Adrenal gland (tissue), 9 donors: ENCODE measurements at regions not wholly inside any gene's neighbourhood (a gene's known extent, or its start where the extent isn't known, plus 50 kb on each side); places are given as distances from the start of the nearest gene placed in this dataset.
A peak's percentile ranks its signal among the peaks of the same experiment; 100 is the strongest.

Source experiments
- DNase-seq, 7 donors: peaks; one replicate each; pipeline ENCODE4 v3.0.0-alpha.2; 2019 to 2020
- H3K27ac ChIP-seq, 5 donors: fragments of 200-600 bp; sonication (generic) in 4 of 5; 1 replicate in 3 of 5; 2 replicates in 2 of 5; pipeline versions ENCODE4 v1.5.1 to v1.8.0; 2016 to 2020; ENCODE audit warnings: mild to moderate bottlenecking in 1 of 5
- H3K27me3 ChIP-seq: fragments of 200-600 bp; 2 replicates; pipeline ENCODE4 v1.8.0; 2021
- H3K36me3 ChIP-seq, 2 donors: fragments of 200-600 bp; replicated peaks in 1 of 2; 1 replicate in 1 of 2; 2 replicates in 1 of 2; pipeline versions ENCODE4 v1.5.1 to v1.8.0; 2018 to 2022
- H3K4me1 ChIP-seq, 2 donors: fragments of 200-600 bp; replicated peaks in 1 of 2; 1 replicate in 1 of 2; 2 replicates in 1 of 2; pipeline versions ENCODE4 v1.5.1 to v1.8.0; 2018 to 2021
- H3K4me3 ChIP-seq, 4 donors: fragments of 200-600 bp; sonication (generic) in 3 of 4; one replicate each; pipeline ENCODE4 v1.5.1; 2016 to 2018
- H3K9me3 ChIP-seq, 3 donors: fragments of 200-600 bp; sonication (generic) in 1 of 3; replicated peaks in 1 of 3; 1 replicate in 2 of 3; 2 replicates in 1 of 3; pipeline versions ENCODE4 v1.5.1 to v1.8.0; 2016 to 2021
- POLR2A ChIP-seq, 2 donors: fragments of 450-650 bp; IDR thresholded peaks; one replicate each; pipeline ENCODE4 v1.6.1; 2017; ENCODE audit warnings: antibody characterized with exemption in 2 of 2, mild to moderate bottlenecking in 2 of 2, moderate library complexity in 1 of 2
- WGBS, 4 donors: extraction: QIAGEN DNeasy Blood & Tissue Kit in 2 of 4; methylation state at CpG; one replicate each; pipeline versions ENCODE4 v1.1.5 to v1.1.7; 2013 to 2017; 5-methylcytosine and 5-hydroxymethylcytosine counted together
- intact Hi-C, 2 donors: fragments of 100-400 bp; cut with DNase I; formaldehyde crosslinking; loops; one replicate each; pipeline versions ENCODE4 v1.14.1 to v1.15.0; 2022 to 2023
- TF ChIP-seq, protein P1 (sequence below), 6 experiments: fragments of 450-650 bp in 4 of 6; fragments of 200-600 bp in 2 of 6; sonication (generic) in 1 of 6; IDR thresholded peaks; 1 replicate in 5 of 6; 2 replicates in 1 of 6; pipeline versions ENCODE4 v1.5.1 to v1.8.0; 2016 to 2021; ENCODE audit warnings: antibody characterized with exemption in 6 of 6, mild to moderate bottlenecking in 2 of 6, moderate library complexity in 1 of 6
- donor health status: healthy with polysubstance abuse.
- donor health status: Bipolar disorder and iron deficiency.
- donor health status: DM: yes; HTN: yes; CAD: no.
- donor health status: DM: no; HTN: no; CAD: no.
- donor health status: DM: no; HTN: no; CAD: no.

DNA sequence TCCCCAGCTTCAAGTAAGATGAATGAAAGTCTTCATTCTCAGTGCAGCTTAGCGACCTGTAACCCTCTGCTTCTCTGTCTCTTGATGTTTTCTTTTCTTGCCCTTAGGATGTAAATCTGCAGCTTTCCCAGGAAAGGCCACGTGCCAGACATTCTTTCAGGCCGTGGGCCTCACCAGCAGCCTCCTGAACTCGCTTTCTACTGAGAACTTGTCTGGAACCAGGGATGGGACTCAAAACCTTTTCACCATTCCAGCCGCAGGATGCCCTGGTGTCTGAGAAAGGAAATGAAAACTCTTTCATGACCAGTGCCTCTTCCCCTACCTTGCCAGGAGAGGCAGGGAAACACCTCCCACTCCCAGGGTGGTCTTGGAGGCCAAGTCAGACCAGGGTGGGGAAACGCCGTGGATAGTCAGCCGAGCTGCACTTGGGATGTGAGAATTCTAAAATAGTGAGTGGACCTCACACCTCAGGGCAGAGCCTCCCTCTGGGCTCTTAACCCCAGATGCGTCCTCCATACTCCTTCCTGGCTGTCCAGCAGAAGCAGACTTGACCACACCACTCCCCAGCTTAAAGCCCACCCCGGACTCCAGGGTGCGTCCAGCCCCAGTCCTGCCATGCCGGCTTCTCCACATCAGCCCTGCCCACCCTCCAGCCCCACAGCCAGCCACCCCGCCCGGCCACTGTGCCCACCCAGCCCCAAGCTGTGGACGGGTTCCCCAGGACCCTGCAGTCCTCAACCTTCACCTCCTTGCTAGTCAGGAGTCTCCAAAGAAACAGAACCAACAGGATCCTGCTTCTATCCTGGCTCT is 115.5 kb downstream of the TWIST2 start:
- WGBS, 4 donors, result 68 to 79% (median 72%) methylated on average over 12 to 15 of the region's 15 CpGs
- no peaks in the 10 kb centered on the region for H3K4me1 ChIP-seq
- intact Hi-C loops, result loop anchor here in 1 of 2 donors (10.0 kb wide), 1 partner anchor 119 kb away; the partner anchor contains the start of gene TWIST2
- H3K27ac ChIP-seq, result peak overlapping the region in 1 of 5 donors; percentile 34
- DNase-seq, result no peak
- no peaks in the 10 kb centered on the region for H3K9me3 ChIP-seq
- H3K27me3 ChIP-seq, result no peaks in the 10 kb centered on the region
- no peak for TF ChIP-seq POLR2A (IDR thresholded peaks at IDR 0.05)
- TF ChIP-seq, protein P1, sequence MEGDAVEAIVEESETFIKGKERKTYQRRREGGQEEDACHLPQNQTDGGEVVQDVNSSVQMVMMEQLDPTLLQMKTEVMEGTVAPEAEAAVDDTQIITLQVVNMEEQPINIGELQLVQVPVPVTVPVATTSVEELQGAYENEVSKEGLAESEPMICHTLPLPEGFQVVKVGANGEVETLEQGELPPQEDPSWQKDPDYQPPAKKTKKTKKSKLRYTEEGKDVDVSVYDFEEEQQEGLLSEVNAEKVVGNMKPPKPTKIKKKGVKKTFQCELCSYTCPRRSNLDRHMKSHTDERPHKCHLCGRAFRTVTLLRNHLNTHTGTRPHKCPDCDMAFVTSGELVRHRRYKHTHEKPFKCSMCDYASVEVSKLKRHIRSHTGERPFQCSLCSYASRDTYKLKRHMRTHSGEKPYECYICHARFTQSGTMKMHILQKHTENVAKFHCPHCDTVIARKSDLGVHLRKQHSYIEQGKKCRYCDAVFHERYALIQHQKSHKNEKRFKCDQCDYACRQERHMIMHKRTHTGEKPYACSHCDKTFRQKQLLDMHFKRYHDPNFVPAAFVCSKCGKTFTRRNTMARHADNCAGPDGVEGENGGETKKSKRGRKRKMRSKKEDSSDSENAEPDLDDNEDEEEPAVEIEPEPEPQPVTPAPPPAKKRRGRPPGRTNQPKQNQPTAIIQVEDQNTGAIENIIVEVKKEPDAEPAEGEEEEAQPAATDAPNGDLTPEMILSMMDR (IDR thresholded peaks at IDR 0.05), result no peak
- no peaks in the 10 kb centered on the region for H3K36me3 ChIP-seq
- no peak overlapping the region for H3K4me3 ChIP-seq

DNA sequence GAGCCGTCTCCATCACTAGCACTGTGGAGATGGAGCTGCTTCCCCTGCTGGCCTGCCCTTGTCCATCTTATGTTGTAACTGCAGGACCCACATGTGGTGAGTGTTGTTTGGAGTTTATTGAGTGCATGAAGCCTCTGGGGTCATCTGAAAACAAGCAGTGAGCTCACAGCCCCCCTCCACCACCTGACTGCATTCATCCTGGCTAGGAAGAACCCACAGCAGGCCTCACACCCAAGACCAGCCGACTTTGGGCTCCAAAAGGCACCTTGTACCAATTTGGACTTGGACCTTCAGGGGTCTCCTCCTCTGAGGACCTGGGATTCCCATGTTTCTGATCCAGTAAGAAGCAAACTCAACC is 116.1 kb downstream of the TWIST2 start:
- Histone ChIP-seq H3K27me3 (no peaks in the 10 kb centered on the region), H3K27ac (peak overlapping the region in 1 of 5 donors; percentile 34), H3K9me3 (no peaks in the 10 kb centered on the region), H3K36me3 (no peaks in the 10 kb centered on the region), H3K4me1 (no peaks in the 10 kb centered on the region), H3K4me3 (no peak overlapping the region)
- intact Hi-C loops, result loop anchor here in 1 of 2 donors (10.0 kb wide), 1 partner anchor 119 kb away; the partner anchor contains the start of gene TWIST2
- TF ChIP-seq POLR2A (IDR thresholded peaks at IDR 0.05), result no peak
- TF ChIP-seq, protein P1 (IDR thresholded peaks at IDR 0.05), result no peak
- WGBS, 4 donors, result 82 to 93% (median 87%) methylated on average over 1 to 2 of the region's 2 CpGs
- no peak for DNase-seq

DNA sequence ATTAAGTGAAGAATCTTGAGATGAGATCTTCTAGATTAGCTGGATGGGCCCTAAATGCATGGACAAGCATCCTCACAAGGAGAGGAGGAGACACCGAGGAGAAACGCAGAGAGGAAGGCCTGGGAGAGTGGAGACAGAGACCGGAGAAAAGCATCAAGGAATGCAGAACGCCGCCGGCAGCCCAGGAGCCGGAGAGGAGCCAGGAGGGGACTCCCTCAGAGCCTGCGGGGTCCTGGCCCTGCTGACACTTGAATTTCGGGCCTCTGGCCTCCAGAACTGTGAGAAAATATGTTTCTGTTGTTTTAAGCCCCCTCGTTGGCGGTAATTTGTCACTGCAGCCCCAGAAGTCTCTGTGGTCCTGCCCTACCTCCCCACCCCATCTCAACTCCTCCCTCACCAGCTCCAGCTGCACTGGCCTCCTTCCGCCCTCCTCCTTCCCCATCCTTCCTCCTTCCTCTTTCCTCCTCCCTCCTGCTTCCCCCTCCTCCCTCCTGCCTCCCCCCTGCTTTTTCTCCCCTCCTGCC is 116.7 kb downstream of the TWIST2 start:
- H3K27ac ChIP-seq, result no peak overlapping the region
- TF ChIP-seq, protein P1 (IDR thresholded peaks at IDR 0.05), result no peak
- TF ChIP-seq POLR2A (IDR thresholded peaks at IDR 0.05), result no peak
- no peaks in the 10 kb centered on the region for H3K27me3 ChIP-seq
- H3K36me3 ChIP-seq, result no peaks in the 10 kb centered on the region
- intact Hi-C loops, result loop anchor here in 1 of 2 donors (10.0 kb wide), 1 partner anchor 120 kb away; the partner anchor contains the start of gene TWIST2
- 65 to 78% (median 72%) methylated on average over 12 of the region's 12 CpGs for WGBS, 4 donors
- H3K4me3 ChIP-seq, result no peak overlapping the region
- DNase-seq, result no peak
- no peaks in the 10 kb centered on the region for H3K4me1 ChIP-seq
- H3K9me3 ChIP-seq, result no peaks in the 10 kb centered on the region

DNA sequence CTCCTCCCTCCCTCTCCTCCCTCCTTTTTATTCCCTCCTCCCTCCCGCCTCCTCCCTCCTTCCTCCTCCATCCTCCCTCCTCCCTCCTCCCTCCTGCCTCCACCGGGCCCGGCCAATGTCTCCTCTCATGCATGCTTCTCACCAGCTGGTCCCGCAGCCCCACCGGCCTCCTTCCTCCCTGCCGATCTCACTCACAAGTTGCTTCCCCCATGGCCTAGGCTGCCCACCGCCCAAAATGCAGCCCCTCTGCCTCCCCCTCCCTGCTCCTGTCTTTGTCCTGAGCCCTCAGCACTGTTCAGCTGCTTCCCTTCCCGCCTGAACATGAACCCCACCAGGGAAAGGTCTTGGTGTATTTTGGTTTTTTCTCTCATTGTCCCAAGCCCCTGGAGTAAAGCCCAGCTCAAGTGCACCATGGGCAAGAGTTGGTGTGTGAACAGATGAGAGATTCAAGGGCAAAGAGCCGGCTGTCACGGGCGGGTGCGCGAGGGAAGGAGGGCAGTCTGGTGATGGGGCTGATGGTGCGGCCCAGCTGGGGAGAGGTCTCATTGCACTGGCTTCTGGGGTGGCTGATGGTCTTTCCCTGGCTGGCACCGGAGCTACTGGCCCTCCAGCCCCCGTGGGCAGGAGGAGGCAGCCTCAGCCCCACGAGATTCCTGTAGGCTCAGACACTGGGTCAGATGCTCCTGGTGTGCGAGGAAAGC is 117.6 kb downstream of the TWIST2 start:
- no peaks in the 10 kb centered on the region for H3K4me1 ChIP-seq
- H3K4me3 ChIP-seq, result no peak overlapping the region
- H3K27ac ChIP-seq, result no peak overlapping the region
- WGBS, 4 donors, result 80 to 86% (median 84%) methylated on average over 15 to 18 of the region's 18 CpGs
- intact Hi-C loops, result loop anchor here in 1 of 2 donors (10.0 kb wide), 1 partner anchor 121 kb away; the partner anchor contains the start of gene TWIST2
- no peaks in the 10 kb centered on the region for H3K9me3 ChIP-seq
- no peaks in the 10 kb centered on the region for H3K36me3 ChIP-seq
- no peaks in the 10 kb centered on the region for H3K27me3 ChIP-seq
- DNase-seq, result no peak
- TF ChIP-seq POLR2A (IDR thresholded peaks at IDR 0.05), result no peak
- TF ChIP-seq, protein P1 (IDR thresholded peaks at IDR 0.05), result no peak
